OCI-LY7 (cell line): ENCODE measurements at regions not wholly inside any gene's neighbourhood (a gene's known extent, or its start where the extent isn't known, plus 50 kb on each side); places are given as distances from the start of the nearest gene placed in this dataset.

Experiments
- CTCF ChIP-seq: fragments of 200-600 bp; sonication (generic); conservative IDR thresholded peaks from 2 replicates; pipeline ENCODE4 v1.5.1; 2014; ENCODE audit warnings: mild to moderate bottlenecking, antibody characterized with exemption, low read length, moderate library complexity, mixed read lengths
- EZH2phosphoT487 ChIP-seq: fragments of 200-600 bp; sonication (generic); IDR thresholded peaks from 2 replicates; pipeline ENCODE4 v1.6.1; 2018; ENCODE audit warnings: low read depth, borderline replicate concordance, mild to moderate bottlenecking, mixed run types, antibody characterized with exemption, low read length, moderate library complexity, mixed read lengths

GRCh38 chr6:168825226-168826077 is 384.5 kb downstream of the SMOC2 start:
- TF ChIP-seq CTCF, result no peak
- no peak for TF ChIP-seq EZH2phosphoT487
